ENCODE measurements at regions not wholly inside any gene's neighbourhood (a gene's known extent, or its start where the extent isn't known, plus 50 kb on each side); places are given as distances from the start of the nearest gene placed in this dataset.

DNA sequence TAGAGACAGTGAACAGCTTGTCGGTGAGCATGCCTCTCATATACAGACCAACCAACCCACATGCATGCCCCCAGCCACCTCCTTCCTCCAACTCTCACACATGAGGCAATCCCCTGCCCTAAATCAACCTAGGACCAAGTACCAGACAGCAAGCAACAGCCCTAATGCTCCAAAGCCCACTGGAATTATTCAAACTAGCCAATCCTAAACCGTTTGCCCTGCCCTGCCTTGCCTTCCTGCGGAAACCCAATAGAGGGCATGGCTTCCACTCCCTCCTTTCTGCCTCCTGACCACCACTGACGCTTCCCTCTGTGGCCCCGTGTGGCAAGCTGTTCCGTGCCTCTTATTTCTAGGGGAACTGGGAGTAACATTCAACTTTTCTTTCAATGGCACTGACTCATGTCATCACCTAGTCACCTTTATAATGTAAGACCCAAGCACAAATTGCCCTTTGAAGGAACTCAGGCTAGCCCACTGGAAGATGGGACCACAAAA, 129.3 kb upstream of the GJB5 start:
- H3K36me3 Mint-ChIP-seq: no peaks in the 10 kb centered on the region

DNA sequence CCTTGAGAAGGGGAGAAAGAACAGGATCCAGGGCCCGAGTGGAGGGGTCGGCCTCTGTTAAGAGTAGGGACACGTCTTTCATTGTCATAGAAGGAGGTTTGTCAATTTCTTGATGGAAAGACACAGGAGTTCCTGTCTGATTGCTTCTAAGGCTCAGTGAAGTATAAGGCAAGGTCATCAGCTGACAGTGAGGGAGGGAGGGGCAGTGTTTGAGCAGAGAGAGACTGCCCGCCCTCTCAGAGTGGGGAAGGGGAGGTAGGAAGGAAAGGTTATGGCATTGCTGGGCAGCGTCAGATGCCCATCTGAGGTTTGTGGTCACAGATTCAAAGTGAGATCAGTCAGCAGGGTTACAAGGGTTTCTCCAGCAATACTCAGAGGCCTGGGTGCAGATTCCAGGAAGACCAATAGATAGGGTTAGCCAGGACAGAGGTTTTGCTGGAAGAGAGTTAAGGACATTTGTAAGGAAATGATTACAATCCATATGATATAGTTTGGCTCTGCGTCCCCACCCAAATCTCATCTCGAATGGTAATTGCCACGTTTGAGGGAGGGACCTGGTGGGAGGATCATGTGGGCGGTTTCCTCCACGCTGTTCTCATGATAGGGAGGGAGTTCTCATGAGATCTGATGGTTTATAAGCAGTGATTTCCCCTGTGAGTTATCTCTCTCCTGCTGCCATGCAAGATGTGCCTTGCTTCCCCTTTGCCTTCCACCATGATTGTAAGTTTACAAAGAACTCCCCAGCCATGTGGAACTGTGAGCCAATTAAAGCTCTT, 127.2 kb upstream of the GJB5 start:
- intact Hi-C loops (cut with micrococcal nuclease): no loop called here
- Mint-ChIP-seq H3K4me3 (no peak overlapping the region), H3K4me1 (no peaks in the 10 kb centered on the region), H3K27ac (peak overlapping the region in 1 of 7 donors; percentile 15), H3K9me3 (peaks cover 0 to 12% (median 5%) of the 10 kb centered on the region in 7 donors), H3K36me3 (no peaks in the 10 kb centered on the region), H3K27me3 (ENCODE audit: low read depth in 3 of 3) (peaks cover 0 to 4% (median 2%) of the 10 kb centered on the region in 3 donors)
- Histone ChIP-seq H3K27me3 (ENCODE audit: control insufficient read depth in 2 of 2, insufficient read depth in 2 of 2, low read length in 2 of 2) (no peaks in the 10 kb centered on the region), H3K4me2 (replicated peaks; ENCODE audit: extremely low read depth, low read length, poor library complexity, severe bottlenecking) (no peak overlapping the region), H3K9me3 (replicated peaks in 1 of 2; ENCODE audit: control insufficient read depth in 1 of 2, insufficient read depth in 1 of 2, low read length in 2 of 2) (peaks cover 0 to 10% of the 10 kb centered on the region in 2 donors), H3K4me1 (ENCODE audit: control insufficient read depth in 1 of 2, insufficient read depth in 2 of 2, low read length in 2 of 2) (peaks cover 45 to 57% of the 10 kb centered on the region in 2 donors), H3K27ac (ENCODE audit: low read depth in 1 of 2, low read length in 2 of 2) (peak overlapping the region in 1 of 2 donors; percentile 6), H3K9ac (ENCODE audit: insufficient read depth, low read length, poor library complexity, severe bottlenecking) (no peak overlapping the region), H2AFZ (ENCODE audit: insufficient read depth, low read depth, low read length, poor library complexity, severe bottlenecking) (peak overlapping the region; percentile 22), H3K36me3 (replicated peaks in 1 of 2; ENCODE audit: control insufficient read depth in 1 of 2, insufficient read depth in 2 of 2, low read length in 2 of 2) (no peaks in the 10 kb centered on the region), H3K4me3 (replicated peaks in 1 of 3; ENCODE audit: low read depth in 2 of 3, low read length in 3 of 3) (no peak overlapping the region), H3K79me2 (ENCODE audit: insufficient read depth, low read length) (no peaks in the 10 kb centered on the region), H4K20me1 (ENCODE audit: insufficient read depth, low read length) (no peaks in the 10 kb centered on the region)
- 42% methylated on average over 5 of the region's 10 CpGs for WGBS (ENCODE audit: insufficient coverage)
- TF ChIP-seq, protein P1, sequence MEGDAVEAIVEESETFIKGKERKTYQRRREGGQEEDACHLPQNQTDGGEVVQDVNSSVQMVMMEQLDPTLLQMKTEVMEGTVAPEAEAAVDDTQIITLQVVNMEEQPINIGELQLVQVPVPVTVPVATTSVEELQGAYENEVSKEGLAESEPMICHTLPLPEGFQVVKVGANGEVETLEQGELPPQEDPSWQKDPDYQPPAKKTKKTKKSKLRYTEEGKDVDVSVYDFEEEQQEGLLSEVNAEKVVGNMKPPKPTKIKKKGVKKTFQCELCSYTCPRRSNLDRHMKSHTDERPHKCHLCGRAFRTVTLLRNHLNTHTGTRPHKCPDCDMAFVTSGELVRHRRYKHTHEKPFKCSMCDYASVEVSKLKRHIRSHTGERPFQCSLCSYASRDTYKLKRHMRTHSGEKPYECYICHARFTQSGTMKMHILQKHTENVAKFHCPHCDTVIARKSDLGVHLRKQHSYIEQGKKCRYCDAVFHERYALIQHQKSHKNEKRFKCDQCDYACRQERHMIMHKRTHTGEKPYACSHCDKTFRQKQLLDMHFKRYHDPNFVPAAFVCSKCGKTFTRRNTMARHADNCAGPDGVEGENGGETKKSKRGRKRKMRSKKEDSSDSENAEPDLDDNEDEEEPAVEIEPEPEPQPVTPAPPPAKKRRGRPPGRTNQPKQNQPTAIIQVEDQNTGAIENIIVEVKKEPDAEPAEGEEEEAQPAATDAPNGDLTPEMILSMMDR (IDR thresholded peaks at IDR 0.05): no peak
- DNase-seq: no peak

More for the DNA sequence above, 129.3 kb upstream of the GJB5 start:
- peaks cover 0 to 4% (median 2%) of the 10 kb centered on the region in 3 donors for H3K27me3 Mint-ChIP-seq (ENCODE audit: low read depth in 3 of 3)
- Histone ChIP-seq H4K20me1 (ENCODE audit: insufficient read depth, low read length) (no peaks in the 10 kb centered on the region), H3K27ac (ENCODE audit: low read depth in 1 of 2, low read length in 2 of 2) (peak overlapping the region in 1 of 2 donors; percentile 52), H3K4me1 (ENCODE audit: control insufficient read depth in 1 of 2, insufficient read depth in 2 of 2, low read length in 2 of 2) (peaks cover 45 to 57% of the 10 kb centered on the region in 2 donors), H3K9ac (ENCODE audit: insufficient read depth, low read length, poor library complexity, severe bottlenecking) (no peak overlapping the region), H3K4me3 (replicated peaks in 1 of 3; ENCODE audit: low read depth in 2 of 3, low read length in 3 of 3) (peak overlapping the region in 1 of 3 experiments; percentile 35), H3K9me3 (replicated peaks in 1 of 2; ENCODE audit: control insufficient read depth in 1 of 2, insufficient read depth in 1 of 2, low read length in 2 of 2) (peaks cover 0 to 7% of the 10 kb centered on the region in 2 donors), H3K27me3 (ENCODE audit: control insufficient read depth in 2 of 2, insufficient read depth in 2 of 2, low read length in 2 of 2) (no peaks in the 10 kb centered on the region), H3K79me2 (ENCODE audit: insufficient read depth, low read length) (no peaks in the 10 kb centered on the region), H3K36me3 (replicated peaks in 1 of 2; ENCODE audit: control insufficient read depth in 1 of 2, insufficient read depth in 2 of 2, low read length in 2 of 2) (no peaks in the 10 kb centered on the region), H3K4me2 (replicated peaks; ENCODE audit: extremely low read depth, low read length, poor library complexity, severe bottlenecking) (peak overlapping the region; percentile 49), H2AFZ (ENCODE audit: insufficient read depth, low read depth, low read length, poor library complexity, severe bottlenecking) (peak overlapping the region; percentile 18)
- H3K27ac Mint-ChIP-seq: peak overlapping the region in 3 of 7 donors; percentile 25 to 70 (median 55)
- TF ChIP-seq, protein P1 (IDR thresholded peaks at IDR 0.05): no peak
- intact Hi-C loops (cut with micrococcal nuclease): no loop called here
- peaks cover 0 to 8% (median 4%) of the 10 kb centered on the region in 7 donors for H3K9me3 Mint-ChIP-seq
- no peaks in the 10 kb centered on the region for H3K4me1 Mint-ChIP-seq
- H3K4me3 Mint-ChIP-seq: peak overlapping the region; percentile 10 to 75
- WGBS (ENCODE audit: insufficient coverage): 29% methylated on average over 1 of the region's 6 CpGs
- DNase-seq: peak in 2 of 3 donors; percentile 20 to 23
